HG03103 (cell line): ENCODE measurements at regions not wholly inside any gene's neighbourhood (a gene's known extent, or its start where the extent isn't known, plus 50 kb on each side); places are given as distances from the start of the nearest gene placed in this dataset.
"Not testable (repeated sequence)": the region's sequence is repeated elsewhere in the genome, so short reads cannot be mapped to it uniquely, and the experiment has no call there.

Source experiments
- ATAC-seq: cut with Tn5 transposase; IDR thresholded peaks from one replicate; pipeline ENCODE4 v1.9.1; 2021; ENCODE audit warnings: low read depth; ENCODE audit not compliant: unreplicated experiment

- ATAC-seq, result no peak
Observed at GRCh38 chr11:24091594-24091993, 405.3 kb upstream of the LUZP2 start.

DNA sequence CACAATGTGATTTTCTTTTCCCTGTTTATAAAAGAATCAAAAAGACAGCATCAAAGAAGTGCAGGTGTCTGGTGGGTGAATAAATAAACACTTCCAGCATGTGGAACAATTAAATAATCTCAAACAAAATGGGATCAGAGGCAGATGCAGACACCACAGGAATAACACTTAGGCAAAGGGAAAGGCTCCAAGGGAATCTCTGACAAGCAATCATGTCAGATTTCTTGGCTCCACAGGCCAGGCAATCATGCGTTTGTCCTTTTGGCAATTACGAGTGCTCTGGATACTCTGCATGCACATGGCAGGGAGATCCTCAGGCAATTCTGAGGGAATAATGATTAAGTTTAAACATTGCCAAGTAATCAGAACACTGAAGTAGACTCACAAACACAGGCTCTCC, 403.5 kb upstream of the LUZP2 start:
- no peak for ATAC-seq

GRCh38 chr11:24108609-24109008, 388.2 kb upstream of the LUZP2 start:
- ATAC-seq, result no peak

GRCh38 chr11:24122291-24122690, 374.6 kb upstream of the LUZP2 start:
- no peak for ATAC-seq

GRCh38 chr11:24124876-24125275, 372.0 kb upstream of the LUZP2 start:
- ATAC-seq, result no peak

- ATAC-seq, result no peak
Observed at GRCh38 chr11:24131698-24132097, 365.2 kb upstream of the LUZP2 start.

- ATAC-seq, result no peak
Observed at GRCh38 chr11:24132471-24132870, 364.4 kb upstream of the LUZP2 start.

DNA sequence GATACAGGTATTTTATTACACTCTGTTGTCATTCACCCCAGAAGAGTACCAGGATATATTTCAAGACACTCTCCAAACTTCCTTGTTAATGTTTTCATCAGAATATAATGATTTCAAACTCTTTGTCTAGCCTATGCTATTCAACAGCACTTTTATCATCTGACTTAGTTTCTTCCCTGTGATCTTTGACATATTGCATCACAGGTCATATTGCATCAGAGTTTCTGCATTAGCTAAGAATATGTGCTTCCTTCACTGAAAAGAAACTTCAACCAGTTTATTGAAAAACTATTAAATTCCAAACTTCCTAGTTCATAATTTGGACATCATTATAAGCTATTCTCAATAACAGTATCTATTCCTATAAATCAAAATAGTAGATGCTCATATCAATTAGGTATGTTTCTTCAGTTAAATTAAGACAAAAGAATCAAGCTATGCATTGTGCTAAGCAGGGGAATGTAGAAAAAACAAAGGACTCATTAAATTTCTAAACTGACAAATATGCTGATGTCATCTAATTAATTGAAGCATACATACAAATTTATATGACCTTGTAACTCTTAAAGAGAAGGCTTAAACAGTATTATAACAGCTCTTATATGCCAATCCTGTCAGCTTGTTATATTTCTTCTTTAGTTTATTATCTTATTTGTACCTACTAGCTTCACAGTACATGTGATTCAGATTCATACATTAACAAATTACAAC, 361.8 kb upstream of the LUZP2 start:
- no peak for ATAC-seq

DNA sequence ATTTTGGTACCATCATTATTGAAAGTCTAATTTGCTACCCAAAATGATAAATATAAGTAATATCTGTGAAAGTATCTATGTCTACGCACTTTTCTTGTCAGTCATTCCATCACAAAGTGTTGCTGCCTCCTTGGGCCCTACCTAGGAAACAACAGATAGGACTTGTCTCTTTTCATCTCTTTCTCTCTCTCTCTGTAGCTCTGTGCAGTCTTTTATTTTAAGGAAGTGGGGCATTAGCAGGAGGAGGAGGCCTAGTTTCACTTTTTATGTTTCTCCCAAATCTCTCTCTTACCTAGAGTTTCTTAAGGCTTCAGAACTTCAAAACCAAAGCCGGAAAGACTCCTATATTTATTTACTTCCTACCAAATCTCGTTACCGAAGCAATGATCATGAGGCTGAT, 354.8 kb upstream of the LUZP2 start:
- no peak for ATAC-seq

- ATAC-seq, result no peak
Observed at GRCh38 chr11:24145411-24145810, 351.4 kb upstream of the LUZP2 start.

- no peak for ATAC-seq
Observed at GRCh38 chr11:24153337-24153736, 343.5 kb upstream of the LUZP2 start.

DNA sequence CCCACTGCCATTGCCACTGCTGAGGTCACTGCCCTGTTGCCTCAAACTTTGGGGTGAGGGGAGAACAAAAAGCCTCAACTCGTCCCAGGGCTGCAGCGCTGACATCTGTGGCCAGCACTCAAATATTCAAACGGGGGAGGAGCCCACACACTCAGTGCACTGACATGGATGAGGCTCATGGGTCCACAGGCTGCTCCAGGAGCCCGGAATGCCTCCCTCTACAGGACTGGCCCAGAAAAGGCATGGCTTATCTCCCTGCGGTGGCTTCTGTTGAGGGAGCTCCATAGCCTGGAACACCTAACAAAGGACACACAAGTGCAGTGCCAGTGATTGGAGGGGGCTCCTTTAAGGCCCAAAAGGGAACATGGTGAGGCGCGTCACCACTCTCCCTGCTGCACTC, 341.1 kb upstream of the LUZP2 start:
- no peak for ATAC-seq

DNA sequence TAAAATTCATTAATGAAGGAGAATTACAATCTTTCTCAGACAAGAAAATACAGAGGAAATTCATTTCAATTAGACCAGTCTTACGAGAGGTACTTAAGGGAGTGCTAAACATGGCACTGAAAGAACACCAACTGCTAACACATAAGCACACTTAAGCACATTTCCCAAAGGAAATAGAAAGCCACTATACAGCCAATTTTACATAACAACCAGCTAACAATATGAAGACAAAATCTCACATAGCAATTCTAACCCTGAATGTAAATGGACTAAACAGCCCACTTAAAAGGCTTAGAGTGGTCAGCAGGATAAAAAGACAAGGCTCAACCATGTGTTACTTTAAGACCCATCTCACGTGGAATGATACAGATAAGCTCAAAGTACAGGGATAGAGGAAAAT, 339.5 kb upstream of the LUZP2 start:
- no peak for ATAC-seq

DNA sequence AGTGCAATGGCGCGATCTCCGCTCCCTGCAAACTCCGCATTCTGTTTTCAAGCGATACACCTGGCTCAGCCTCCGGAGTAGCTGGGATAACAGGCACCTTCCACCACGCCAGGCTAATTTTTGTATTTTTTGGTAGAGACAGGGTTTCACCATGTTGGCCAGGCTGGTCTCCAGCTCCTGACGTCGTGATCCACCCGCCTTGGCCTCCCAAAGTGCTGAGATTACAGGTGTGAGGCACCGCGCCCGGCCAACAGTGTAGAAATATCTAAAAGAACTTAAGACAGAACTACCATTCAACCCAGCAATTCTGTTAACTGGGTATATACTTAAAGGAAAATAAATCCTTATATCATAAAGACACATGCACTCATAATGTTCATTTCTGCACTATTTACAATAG, 335.3 kb upstream of the LUZP2 start:
- no peak for ATAC-seq

DNA sequence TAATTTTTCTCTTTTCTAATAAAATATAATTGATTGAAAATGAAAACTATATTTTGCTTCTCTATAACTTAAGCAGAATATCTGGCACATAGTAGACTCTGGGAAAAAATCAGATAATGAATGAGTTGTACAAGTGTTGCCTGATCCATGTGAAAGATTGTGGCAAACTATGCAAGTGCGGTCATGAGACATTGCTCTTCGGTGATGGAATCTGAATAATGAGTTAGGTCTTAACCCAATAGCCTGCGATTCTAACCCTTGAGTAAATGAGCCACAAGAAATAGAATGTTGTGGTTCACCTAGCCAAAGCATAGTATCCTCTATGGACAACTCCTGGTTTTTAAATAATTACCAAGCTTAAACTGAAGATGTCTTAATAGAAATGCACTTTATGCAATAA, 333.7 kb upstream of the LUZP2 start:
- no peak for ATAC-seq

GRCh38 chr11:24163841-24164240, 333.0 kb upstream of the LUZP2 start:
- ATAC-seq, result no peak

DNA sequence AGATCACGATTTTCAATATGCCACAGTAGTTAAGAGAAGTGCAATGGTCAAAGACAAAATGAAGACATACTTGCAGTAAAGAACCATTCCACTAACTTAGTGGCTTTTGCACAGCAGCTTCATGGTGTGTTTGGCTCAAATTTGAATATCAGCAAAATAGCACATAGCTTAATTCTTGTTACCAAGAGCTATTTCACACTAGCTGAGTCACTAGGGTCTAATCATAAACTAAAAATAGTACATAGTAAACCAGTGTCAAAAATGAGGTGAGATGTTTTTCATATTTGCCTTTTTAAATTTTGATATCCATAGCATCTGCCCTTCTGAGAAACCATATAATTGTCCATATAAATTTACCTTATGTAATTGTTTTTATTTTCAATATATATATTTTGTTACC, 325.0 kb upstream of the LUZP2 start:
- no peak for ATAC-seq

DNA sequence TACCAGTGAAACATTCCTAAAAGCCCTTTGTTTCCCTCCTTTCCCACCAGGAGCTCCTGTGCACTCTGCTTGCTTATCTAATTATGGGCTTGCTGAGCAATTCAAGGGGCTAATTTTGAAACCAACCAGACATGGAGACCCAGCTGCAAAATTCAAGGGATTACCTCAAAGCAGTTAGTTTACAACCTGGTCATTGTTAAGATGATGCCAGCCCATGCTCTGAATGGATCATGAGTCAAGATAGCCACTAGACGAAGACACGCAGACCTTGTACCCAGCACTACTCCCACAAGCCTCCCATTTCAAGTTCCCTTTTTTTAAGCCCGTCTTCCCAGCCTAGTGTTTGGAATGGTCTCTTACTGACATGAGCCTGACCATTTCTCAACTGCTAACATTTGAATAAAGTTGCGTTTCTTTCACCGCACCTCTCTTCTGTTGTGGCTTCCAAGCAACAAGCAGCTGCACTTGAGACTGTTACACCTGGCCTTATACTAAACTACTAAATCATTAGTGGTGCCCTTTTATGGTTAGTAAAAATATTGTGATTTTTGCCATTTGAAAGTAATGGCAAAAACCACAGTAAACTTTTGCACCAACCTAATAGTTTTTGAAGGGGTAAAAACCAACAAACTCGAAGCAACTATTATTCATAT, 315.3 kb upstream of the LUZP2 start:
- ATAC-seq, result no peak

- not testable (repeated sequence) for ATAC-seq
Observed at GRCh38 chr11:24185535-24185934, 311.3 kb upstream of the LUZP2 start.

- no peak for ATAC-seq
Observed at GRCh38 chr11:24196733-24197132, 300.1 kb upstream of the LUZP2 start.

- ATAC-seq, result no peak
Observed at GRCh38 chr11:24198481-24198880, 298.4 kb upstream of the LUZP2 start.

DNA sequence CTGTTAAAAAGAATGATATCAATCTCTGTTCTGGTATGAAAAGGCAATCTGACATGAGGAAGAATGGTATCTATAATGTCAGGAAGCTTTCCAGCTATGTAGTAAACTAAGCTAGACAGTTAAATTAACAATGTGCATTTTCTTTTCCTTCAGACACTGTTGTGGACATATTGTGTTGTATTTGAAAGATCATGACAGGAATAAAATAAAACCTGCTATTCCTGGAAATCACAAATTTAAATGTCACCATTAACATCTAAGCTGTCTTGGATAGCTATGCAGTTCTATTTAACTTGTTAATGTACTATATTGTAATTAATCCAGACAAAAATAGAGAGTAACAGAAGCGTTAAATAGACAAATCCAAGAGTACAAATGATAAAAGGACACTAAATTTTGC, 297.4 kb upstream of the LUZP2 start:
- no peak for ATAC-seq
